Nephron (organoid): ENCODE measurements at regions not wholly inside any gene's neighbourhood (a gene's known extent, or its start where the extent isn't known, plus 50 kb on each side); places are given as distances from the start of the nearest gene placed in this dataset.

ENCODE experiments used
- H3K27ac Mint-ChIP-seq, 3 experiments: 2 replicates each; pipeline ENCODE4 v1.8.0; 2020; ENCODE audit warnings: mixed read lengths in 3 of 3, mild to moderate bottlenecking in 2 of 3, moderate library complexity in 1 of 3
- H3K27me3 Mint-ChIP-seq: 2 replicates; pipeline ENCODE4 v1.8.0; 2021; ENCODE audit warnings: low read depth, mild to moderate bottlenecking, moderate library complexity, mixed read lengths
- H3K36me3 Mint-ChIP-seq: 2 replicates; pipeline ENCODE4 v1.8.0; 2020; ENCODE audit warnings: low read depth, mixed read lengths
- H3K4me1 Mint-ChIP-seq: 2 replicates; pipeline ENCODE4 v1.8.0; 2020; ENCODE audit warnings: mixed read lengths
- H3K4me3 Mint-ChIP-seq, 3 experiments: 2 replicates each; pipeline ENCODE4 v1.8.0; 2020; ENCODE audit warnings: mild to moderate bottlenecking in 3 of 3, mixed read lengths in 3 of 3, moderate library complexity in 2 of 3
- H3K9me3 Mint-ChIP-seq: 2 replicates; pipeline ENCODE4 v1.8.0; 2020; ENCODE audit warnings: mixed read lengths
- CTCF ChIP-seq, 3 experiments: fragments of 200-600 bp; sonication (generic); IDR thresholded peaks; one replicate each; pipeline ENCODE4 v1.5.0; 2021; ENCODE audit warnings: antibody characterized with exemption in 3 of 3; ENCODE audit not compliant: unreplicated experiment in 3 of 3

GRCh38 chr7:81407094-81407493, 362.8 kb downstream of the HGF start:
- no peaks in the 10 kb centered on the region for H3K36me3 Mint-ChIP-seq
- no peak overlapping the region for H3K27ac Mint-ChIP-seq
- H3K9me3 Mint-ChIP-seq, result peaks cover 10% of the 10 kb centered on the region
- peaks cover 17% of the 10 kb centered on the region for H3K4me1 Mint-ChIP-seq
- no peaks in the 10 kb centered on the region for H3K27me3 Mint-ChIP-seq
- H3K4me3 Mint-ChIP-seq, result no peak overlapping the region
- TF ChIP-seq CTCF (IDR thresholded peaks at IDR 0.05; ENCODE audit: unreplicated experiment in 3 of 3), result no peak

- H3K4me1 Mint-ChIP-seq, result peaks cover 7% of the 10 kb centered on the region
- no peak overlapping the region for H3K4me3 Mint-ChIP-seq
- H3K9me3 Mint-ChIP-seq, result peaks cover 5% of the 10 kb centered on the region
- TF ChIP-seq CTCF (IDR thresholded peaks at IDR 0.05; ENCODE audit: unreplicated experiment in 3 of 3), result no peak
- H3K27ac Mint-ChIP-seq, result no peak overlapping the region
- no peaks in the 10 kb centered on the region for H3K36me3 Mint-ChIP-seq
- no peaks in the 10 kb centered on the region for H3K27me3 Mint-ChIP-seq
Observed at GRCh38 chr7:81404669-81405068, 365.2 kb downstream of the HGF start.

GRCh38 chr7:81402227-81402626, 367.6 kb downstream of the HGF start:
- Mint-ChIP-seq H3K4me1 (peaks cover 7% of the 10 kb centered on the region), H3K27me3 (no peaks in the 10 kb centered on the region)
- no peak for TF ChIP-seq CTCF (IDR thresholded peaks at IDR 0.05; ENCODE audit: unreplicated experiment in 3 of 3)

GRCh38 chr7:81399471-81399870, 370.4 kb downstream of the HGF start:
- no peaks in the 10 kb centered on the region for H3K27me3 Mint-ChIP-seq
- TF ChIP-seq CTCF (IDR thresholded peaks at IDR 0.05; ENCODE audit: unreplicated experiment in 3 of 3), result no peak

More at GRCh38 chr7:81402227-81402626, 367.6 kb downstream of the HGF start:
- Mint-ChIP-seq H3K36me3 (no peaks in the 10 kb centered on the region), H3K9me3 (peaks cover 5% of the 10 kb centered on the region), H3K4me3 (no peak overlapping the region), H3K27ac (peak overlapping the region in 2 of 3 experiments; percentile 80 to 81)

GRCh38 chr7:81394029-81394428, 375.8 kb downstream of the HGF start:
- Mint-ChIP-seq H3K4me1 (no peaks in the 10 kb centered on the region), H3K27me3 (no peaks in the 10 kb centered on the region), H3K9me3 (no peaks in the 10 kb centered on the region), H3K27ac (no peak overlapping the region), H3K4me3 (no peak overlapping the region), H3K36me3 (no peaks in the 10 kb centered on the region)
- no peak for TF ChIP-seq CTCF (IDR thresholded peaks at IDR 0.05; ENCODE audit: unreplicated experiment in 3 of 3)

More at GRCh38 chr7:81399471-81399870, 370.4 kb downstream of the HGF start:
- H3K36me3 Mint-ChIP-seq, result no peaks in the 10 kb centered on the region
- no peaks in the 10 kb centered on the region for H3K9me3 Mint-ChIP-seq
- no peak overlapping the region for H3K27ac Mint-ChIP-seq
- H3K4me1 Mint-ChIP-seq, result peaks cover 7% of the 10 kb centered on the region
- H3K4me3 Mint-ChIP-seq, result no peak overlapping the region

- no peaks in the 10 kb centered on the region for H3K4me1 Mint-ChIP-seq
- H3K9me3 Mint-ChIP-seq, result no peaks in the 10 kb centered on the region
- H3K4me3 Mint-ChIP-seq, result no peak overlapping the region
- H3K27me3 Mint-ChIP-seq, result no peaks in the 10 kb centered on the region
- H3K27ac Mint-ChIP-seq, result no peak overlapping the region
- no peaks in the 10 kb centered on the region for H3K36me3 Mint-ChIP-seq
- TF ChIP-seq CTCF (IDR thresholded peaks at IDR 0.05; ENCODE audit: unreplicated experiment in 3 of 3), result no peak
Observed at GRCh38 chr7:81393018-81393417, 376.8 kb downstream of the HGF start.
